Endothelial cell of umbilical vein (primary cell): ENCODE measurements at regions not wholly inside any gene's neighbourhood (a gene's known extent, or its start where the extent isn't known, plus 50 kb on each side); places are given as distances from the start of the nearest gene placed in this dataset.

ENCODE experiments used
- BruUV-seq: library from RNA; stranded (reverse); fragments of 400-500 nt; replicated peaks from 2 replicates; lab custom pipeline; 2021; lab: Mats Ljungman, UMichigan
- CTCF ChIA-PET: fragments of 300-600, 350-600 bp; sonication (Branson Sonifier 250); formaldehyde crosslinking; loops from one replicate; lab custom pipeline; 2021; ENCODE audit warnings: antibody characterized with exemption, inconsistent platforms; lab: Charles Lee
- POLR2A ChIA-PET: fragments of 300-600, 350-600 bp; sonication (Branson Sonifier 250); formaldehyde crosslinking; loops from one replicate; lab custom pipeline; 2021; ENCODE audit warnings: antibody characterized with exemption, inconsistent platforms; lab: Charles Lee
- DNase-seq: peaks from one replicate; pipeline ENCODE4 v3.0.0-alpha.2; 2011; ENCODE audit warnings: low read depth, low spot score
- FAIRE-seq: peaks from 2 replicates; lab custom pipeline; 2011; peaks lifted over from hg19 to GRCh38; lab: Jason Lieb, UNC
- H2AFZ ChIP-seq: 2 replicates; pipeline ENCODE4 v1.6.0; 2012; ENCODE audit warnings: low read depth, low read length, control low read depth, inconsistent platforms
- H3K27ac ChIP-seq: 2 replicates; pipeline ENCODE4 v1.5.1; 2011; ENCODE audit warnings: low read depth, mild to moderate bottlenecking, control low read depth, low read length, moderate library complexity; ENCODE audit not compliant: insufficient read depth
- H3K27me3 ChIP-seq, 2 experiments: 2 replicates each; pipeline versions ENCODE4 v1.6.0 to v1.6.1; 2011; ENCODE audit warnings: low read length in 2 of 2, mixed read lengths in 1 of 2; ENCODE audit not compliant: control insufficient read depth in 2 of 2, insufficient read depth in 2 of 2
- H3K36me3 ChIP-seq, 2 experiments: 2 replicates in 1 of 2; 3 replicates in 1 of 2; pipeline ENCODE4 v1.5.1; 2011; ENCODE audit warnings: low read length in 2 of 2, mild to moderate bottlenecking in 1 of 2, moderate library complexity in 1 of 2; ENCODE audit not compliant: control insufficient read depth in 2 of 2, insufficient read depth in 2 of 2; ENCODE audit errors: extremely low read depth in 1 of 2
- H3K4me1 ChIP-seq: 3 replicates; pipeline ENCODE4 v1.5.1; 2011; ENCODE audit warnings: mild to moderate bottlenecking, low read length; ENCODE audit not compliant: control insufficient read depth, insufficient read depth; ENCODE audit errors: extremely low read depth
- H3K4me2 ChIP-seq: 2 replicates; pipeline ENCODE4 v1.6.1; 2011; ENCODE audit warnings: low read length, control low read depth, mixed read lengths; ENCODE audit not compliant: insufficient read depth
- H3K4me3 ChIP-seq, 3 experiments: fragments of 200-600 bp in 1 of 3; sonication (generic), shearing (Covaris generic) in 1 of 3; replicated peaks in 1 of 3; 2 replicates each; pipeline ENCODE4 v1.5.1; 2011 to 2016; ENCODE audit warnings: control low read depth in 3 of 3, low read length in 3 of 3, mild to moderate bottlenecking in 2 of 3, inconsistent platforms in 1 of 3, low read depth in 1 of 3, moderate library complexity in 1 of 3; ENCODE audit not compliant: insufficient read depth in 1 of 3
- H3K79me2 ChIP-seq: 2 replicates; pipeline ENCODE4 v1.6.0; 2012; ENCODE audit warnings: low read length, inconsistent platforms; ENCODE audit not compliant: control insufficient read depth, insufficient read depth
- H3K9ac ChIP-seq: replicated peaks from 2 replicates; pipeline ENCODE3; 2011; ENCODE audit warnings: low read length, control low read depth; ENCODE audit not compliant: insufficient read depth; ENCODE audit errors: extremely low read depth
- H3K9me1 ChIP-seq: replicated peaks from 3 replicates; pipeline ENCODE4 v1.6.0; 2011; ENCODE audit warnings: mild to moderate bottlenecking, low read length; ENCODE audit not compliant: control insufficient read depth, insufficient read depth; ENCODE audit errors: extremely low read depth
- H3K9me3 ChIP-seq: replicated peaks from 2 replicates; pipeline ENCODE4 v1.5.1; 2012; ENCODE audit warnings: low read length, inconsistent platforms; ENCODE audit not compliant: control insufficient read depth, insufficient read depth
- H4K20me1 ChIP-seq: replicated peaks from 2 replicates; pipeline ENCODE3; 2011; ENCODE audit warnings: mild to moderate bottlenecking, low read length; ENCODE audit not compliant: control insufficient read depth, insufficient read depth; ENCODE audit errors: extremely low read depth
- CTCF ChIP-seq, 2 donors: IDR thresholded peaks; 1 replicate in 1 of 2; 2 replicates in 1 of 2; pipeline ENCODE4 v1.5.1; 2011; ENCODE audit warnings: low read length in 2 of 2, mild to moderate bottlenecking in 2 of 2, moderate library complexity in 2 of 2, control low read depth in 1 of 2, inconsistent platforms in 1 of 2, low read depth in 1 of 2; ENCODE audit not compliant: insufficient read depth in 1 of 2; ENCODE audit errors: extremely low read depth in 1 of 2
- EZH2 ChIP-seq: IDR thresholded peaks from 2 replicates; pipeline ENCODE4 v1.6.1; 2012; ENCODE audit warnings: borderline replicate concordance, low read depth, mild to moderate bottlenecking, moderate library complexity, low read length, inconsistent platforms; ENCODE audit not compliant: severe bottlenecking
- FOS ChIP-seq: IDR thresholded peaks from 2 replicates; pipeline ENCODE4 v1.6.1; 2011; ENCODE audit warnings: mild to moderate bottlenecking, low read length, moderate library complexity, borderline replicate concordance; ENCODE audit not compliant: insufficient read depth
- GATA2 ChIP-seq: IDR thresholded peaks from 2 replicates; pipeline ENCODE4 v1.7.0; 2011; ENCODE audit warnings: low read depth, mild to moderate bottlenecking, moderate library complexity, mixed read lengths, low read length; ENCODE audit not compliant: insufficient read length, insufficient read depth
- JUN ChIP-seq: IDR thresholded peaks from 2 replicates; pipeline ENCODE4 v1.6.1; 2011; ENCODE audit warnings: borderline replicate concordance, low read depth; ENCODE audit not compliant: insufficient read length, insufficient read depth
- MAX ChIP-seq: IDR thresholded peaks from 2 replicates; pipeline ENCODE4 v1.6.1; 2011; ENCODE audit not compliant: insufficient read depth, insufficient read length
- MYC ChIP-seq: IDR thresholded peaks from one replicate; pipeline ENCODE4 v1.6.1; 2011; ENCODE audit warnings: mild to moderate bottlenecking, low read depth, low read length
- POLR2A ChIP-seq: IDR thresholded peaks from 2 replicates; pipeline ENCODE4 v1.6.1; 2012; ENCODE audit warnings: low read depth, mild to moderate bottlenecking, control low read depth, low read length
- POLR2AphosphoS5 ChIP-seq: IDR thresholded peaks from 2 replicates; pipeline ENCODE4 v1.6.1; 2012; ENCODE audit warnings: low read depth, mild to moderate bottlenecking, control low read depth, low read length, moderate library complexity; ENCODE audit not compliant: insufficient read depth
- dilution Hi-C: fragments of 300-500 bp; cut with MboI; formaldehyde crosslinking; loops from one replicate; pipeline ENCODE4 v1.15.0; 2019; ENCODE audit warnings: low sequenced_read_pairs; ENCODE audit not compliant: extremely low pct_ligation_motif_present
- intact Hi-C: fragments of 100-400 bp; cut with micrococcal nuclease; formaldehyde crosslinking; loops from one replicate; pipeline ENCODE4 v1.10.0; 2022

DNA sequence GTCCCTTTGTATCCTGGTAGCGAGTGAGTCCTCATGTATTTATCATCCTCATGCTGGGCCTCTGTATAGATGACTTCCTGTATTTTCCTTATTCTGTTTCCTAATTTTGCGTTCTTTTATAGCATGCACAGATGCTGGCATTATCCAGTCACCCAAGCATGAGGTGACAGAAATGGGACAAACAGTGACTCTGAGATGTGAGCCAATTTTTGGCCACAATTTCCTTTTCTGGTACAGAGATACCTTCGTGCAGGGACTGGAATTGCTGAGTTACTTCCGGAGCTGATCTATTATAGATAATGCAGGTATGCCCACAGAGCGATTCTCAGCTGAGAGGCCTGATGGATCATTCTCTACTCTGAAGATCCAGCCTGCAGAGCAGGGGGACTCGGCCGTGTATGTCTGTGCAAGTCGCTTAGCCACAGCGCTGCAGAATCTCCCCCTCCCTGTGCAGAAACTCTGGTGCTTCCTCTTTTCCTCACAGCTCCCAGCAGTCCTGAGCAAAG is 183.1 kb upstream of the PRSS58 start:
- Histone ChIP-seq H4K20me1 (no peaks in the 10 kb centered on the region), H3K4me2 (peak overlapping the region; percentile 11), H2AFZ (peak overlapping the region; percentile 2), H3K36me3 (no peaks in the 10 kb centered on the region), H3K4me3 (no peak overlapping the region), H3K27ac (no peak overlapping the region), H3K9me3 (no peaks in the 10 kb centered on the region), H3K9ac (no peak overlapping the region), H3K4me1 (peaks cover 36% of the 10 kb centered on the region), H3K27me3 (no peaks in the 10 kb centered on the region), H3K9me1 (no peaks in the 10 kb centered on the region), H3K79me2 (no peaks in the 10 kb centered on the region)
- no peak for TF ChIP-seq GATA2
- TF ChIP-seq JUN = no peak
- no peak for TF ChIP-seq POLR2A
- TF ChIP-seq POLR2AphosphoS5 = no peak
- no peak for TF ChIP-seq MYC
- TF ChIP-seq EZH2 = no peak
- TF ChIP-seq MAX = no peak
- no peak for TF ChIP-seq CTCF (IDR thresholded peaks at IDR 0.05; ENCODE audit: extremely low read depth in 1 of 2, insufficient read depth in 1 of 2, low read depth in 1 of 2, low read length in 2 of 2)
- TF ChIP-seq FOS = no peak
- dilution Hi-C loops = no loop called here
- ChIA-PET CTCF (interaction anchor here (0.6 to 4.9 kb wide), 6 partner anchors 18 to 117 kb away, joined by 3 to 33 read pairs (median 6); no protein-coding TSS in a partner anchor), POLR2A (interaction anchor here (0.6 kb wide), 1 partner anchor 1446 kb away, joined by 9 read pairs; no protein-coding TSS in a partner anchor)
- DNase-seq (no peak), FAIRE-seq (no peak)
- no TSS peak for BruUV-seq
- intact Hi-C loops = no loop called here
